ENCODE measurements at regions not wholly inside any gene's neighbourhood (a gene's known extent, or its start where the extent isn't known, plus 50 kb on each side); places are given as distances from the start of the nearest gene placed in this dataset.

DNA sequence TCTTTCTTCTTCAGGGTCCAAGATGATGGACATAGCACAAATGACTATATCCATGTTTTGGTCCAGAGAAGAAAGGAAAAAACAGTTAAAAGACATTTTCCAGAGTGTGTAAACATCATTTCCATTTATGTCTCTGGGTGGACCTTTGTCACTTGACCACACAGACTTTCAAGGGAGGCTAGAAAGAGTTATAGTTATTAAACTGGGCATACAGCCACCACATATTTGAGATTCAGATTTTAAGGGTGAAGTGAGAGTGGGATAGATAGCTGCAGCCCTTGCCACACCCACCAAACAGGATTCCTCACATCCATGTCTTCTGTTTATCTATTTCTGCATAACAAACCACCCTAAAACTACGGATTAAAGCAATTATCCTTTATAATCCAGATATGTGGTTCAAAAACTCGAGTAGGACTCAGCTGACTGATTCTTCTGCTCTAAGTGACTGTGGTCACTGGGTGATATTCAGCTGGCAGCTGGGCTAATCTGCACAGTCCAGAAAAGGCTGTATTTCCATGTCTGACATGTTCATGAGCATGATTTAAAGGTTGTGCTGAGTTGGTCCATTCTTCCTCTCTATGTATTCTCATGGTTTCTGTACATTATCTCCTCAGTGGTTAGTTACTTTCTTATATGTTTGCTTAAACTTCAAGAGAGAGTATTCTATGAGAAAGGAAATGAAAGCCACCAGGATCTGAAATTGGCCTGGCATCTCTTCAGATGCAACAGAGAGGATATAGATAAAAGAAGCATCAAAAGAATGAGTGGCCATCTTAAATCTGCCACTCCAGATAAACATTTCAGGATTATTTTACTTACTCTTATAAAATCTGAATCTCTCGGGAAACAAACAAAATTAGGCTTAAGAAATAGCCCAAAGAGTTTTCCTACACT lies 459.8 kb upstream of the CTSO start:
- TF ChIP-seq, protein P1, sequence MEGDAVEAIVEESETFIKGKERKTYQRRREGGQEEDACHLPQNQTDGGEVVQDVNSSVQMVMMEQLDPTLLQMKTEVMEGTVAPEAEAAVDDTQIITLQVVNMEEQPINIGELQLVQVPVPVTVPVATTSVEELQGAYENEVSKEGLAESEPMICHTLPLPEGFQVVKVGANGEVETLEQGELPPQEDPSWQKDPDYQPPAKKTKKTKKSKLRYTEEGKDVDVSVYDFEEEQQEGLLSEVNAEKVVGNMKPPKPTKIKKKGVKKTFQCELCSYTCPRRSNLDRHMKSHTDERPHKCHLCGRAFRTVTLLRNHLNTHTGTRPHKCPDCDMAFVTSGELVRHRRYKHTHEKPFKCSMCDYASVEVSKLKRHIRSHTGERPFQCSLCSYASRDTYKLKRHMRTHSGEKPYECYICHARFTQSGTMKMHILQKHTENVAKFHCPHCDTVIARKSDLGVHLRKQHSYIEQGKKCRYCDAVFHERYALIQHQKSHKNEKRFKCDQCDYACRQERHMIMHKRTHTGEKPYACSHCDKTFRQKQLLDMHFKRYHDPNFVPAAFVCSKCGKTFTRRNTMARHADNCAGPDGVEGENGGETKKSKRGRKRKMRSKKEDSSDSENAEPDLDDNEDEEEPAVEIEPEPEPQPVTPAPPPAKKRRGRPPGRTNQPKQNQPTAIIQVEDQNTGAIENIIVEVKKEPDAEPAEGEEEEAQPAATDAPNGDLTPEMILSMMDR (IDR thresholded peaks at IDR 0.05), result no peak
- no peak for TF ChIP-seq EZH2 (IDR thresholded peaks at IDR 0.05; ENCODE audit: borderline replicate concordance, insufficient read depth, low read depth, low read length, poor library complexity, severe bottlenecking)

Data from B cell (primary cell).